ENCODE measurements at regions not wholly inside any gene's neighbourhood (a gene's known extent, or its start where the extent isn't known, plus 50 kb on each side); places are given as distances from the start of the nearest gene placed in this dataset.
"Not testable (repeated sequence)": the region's sequence is repeated elsewhere in the genome, so short reads cannot be mapped to it uniquely, and the experiment has no call there.

DNA sequence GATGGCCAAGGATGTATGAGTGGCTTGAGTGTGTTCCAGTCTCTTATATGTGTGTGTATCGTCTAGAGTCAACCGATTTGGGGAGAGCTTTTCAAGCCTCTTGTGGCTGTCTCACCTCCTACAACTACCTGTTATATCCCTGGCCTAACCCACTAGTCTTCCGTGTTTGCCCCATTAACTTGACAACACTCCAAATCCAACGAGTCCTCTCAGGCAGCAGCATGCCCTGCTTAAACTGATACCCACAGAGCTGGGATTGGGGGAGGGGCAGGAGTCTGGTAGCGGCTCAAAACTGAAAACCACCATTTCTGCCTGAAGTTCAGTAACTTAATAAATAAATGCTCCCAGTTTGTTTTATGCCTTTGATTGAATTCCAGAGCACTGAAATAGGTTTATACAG, 91.7 kb upstream of the NUTM2F start:
- not testable (repeated sequence) for TF ChIP-seq POLR2AphosphoS5 (IDR thresholded peaks at IDR 0.05; ENCODE audit: low read depth, low read length); TAF1 (IDR thresholded peaks at IDR 0.05; ENCODE audit: borderline replicate concordance, low read depth, low read length); POLR2A (IDR thresholded peaks at IDR 0.05; ENCODE audit: low read depth, low read length)
